Kidney epithelial cell (primary cell): ENCODE measurements at regions not wholly inside any gene's neighbourhood (a gene's known extent, or its start where the extent isn't known, plus 50 kb on each side); places are given as distances from the start of the nearest gene placed in this dataset.

ENCODE experiments used
- DNase-seq: peaks from one replicate; pipeline ENCODE4 v3.0.0-alpha.2; 2010; ENCODE audit warnings: low read depth
- H3K27me3 ChIP-seq: 2 replicates; pipeline ENCODE4 v1.6.0; 2011; ENCODE audit warnings: low read length; ENCODE audit not compliant: control insufficient read depth, insufficient read depth
- H3K36me3 ChIP-seq: 2 replicates; pipeline ENCODE4 v1.5.1; 2011; ENCODE audit warnings: low read length; ENCODE audit not compliant: control insufficient read depth, insufficient read depth
- H3K4me3 ChIP-seq: 2 replicates; pipeline ENCODE4 v1.5.1; 2011; ENCODE audit warnings: low read depth, mild to moderate bottlenecking, control low read depth, low read length
- TF ChIP-seq, protein P1 (sequence below): IDR thresholded peaks from 2 replicates; pipeline ENCODE4 v1.5.1; 2011; ENCODE audit warnings: mild to moderate bottlenecking, moderate library complexity, low read length, control low read depth, inconsistent platforms; ENCODE audit not compliant: insufficient read depth, poor library complexity, severe bottlenecking

- H3K36me3 ChIP-seq = no peaks in the 10 kb centered on the region
- no peak for DNase-seq
- no peak overlapping the region for H3K4me3 ChIP-seq
- no peaks in the 10 kb centered on the region for H3K27me3 ChIP-seq
- TF ChIP-seq, protein P1, sequence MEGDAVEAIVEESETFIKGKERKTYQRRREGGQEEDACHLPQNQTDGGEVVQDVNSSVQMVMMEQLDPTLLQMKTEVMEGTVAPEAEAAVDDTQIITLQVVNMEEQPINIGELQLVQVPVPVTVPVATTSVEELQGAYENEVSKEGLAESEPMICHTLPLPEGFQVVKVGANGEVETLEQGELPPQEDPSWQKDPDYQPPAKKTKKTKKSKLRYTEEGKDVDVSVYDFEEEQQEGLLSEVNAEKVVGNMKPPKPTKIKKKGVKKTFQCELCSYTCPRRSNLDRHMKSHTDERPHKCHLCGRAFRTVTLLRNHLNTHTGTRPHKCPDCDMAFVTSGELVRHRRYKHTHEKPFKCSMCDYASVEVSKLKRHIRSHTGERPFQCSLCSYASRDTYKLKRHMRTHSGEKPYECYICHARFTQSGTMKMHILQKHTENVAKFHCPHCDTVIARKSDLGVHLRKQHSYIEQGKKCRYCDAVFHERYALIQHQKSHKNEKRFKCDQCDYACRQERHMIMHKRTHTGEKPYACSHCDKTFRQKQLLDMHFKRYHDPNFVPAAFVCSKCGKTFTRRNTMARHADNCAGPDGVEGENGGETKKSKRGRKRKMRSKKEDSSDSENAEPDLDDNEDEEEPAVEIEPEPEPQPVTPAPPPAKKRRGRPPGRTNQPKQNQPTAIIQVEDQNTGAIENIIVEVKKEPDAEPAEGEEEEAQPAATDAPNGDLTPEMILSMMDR = no peak
Measured at GRCh38 chr7:10268034-10268433, 705.6 kb upstream of the PHF14 start.

- H3K4me3 ChIP-seq = no peak overlapping the region
- no peak for DNase-seq
- TF ChIP-seq, protein P1 = no peak
- no peaks in the 10 kb centered on the region for H3K27me3 ChIP-seq
- no peaks in the 10 kb centered on the region for H3K36me3 ChIP-seq
Measured at GRCh38 chr7:10282909-10283308, 690.8 kb upstream of the PHF14 start.

DNA sequence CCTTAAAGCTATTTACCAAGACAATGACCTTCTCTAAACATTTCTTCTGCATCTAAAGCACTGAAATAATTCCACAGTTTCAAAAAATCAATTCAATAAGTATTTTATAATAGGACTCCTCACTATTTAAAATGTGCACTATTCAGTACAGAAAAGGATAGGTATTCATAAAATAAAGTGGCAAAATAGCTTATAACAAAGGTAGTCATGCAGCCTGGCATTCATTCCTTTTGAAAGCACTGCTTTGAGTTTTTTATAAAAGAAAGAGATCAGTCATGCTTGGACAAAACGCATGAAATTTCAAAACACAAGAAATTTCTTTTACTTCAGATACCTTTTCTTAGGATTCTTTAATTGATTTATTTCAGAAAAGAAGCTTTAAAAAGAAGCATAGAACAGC lies 689.7 kb upstream of the PHF14 start:
- TF ChIP-seq, protein P1 = no peak

DNA sequence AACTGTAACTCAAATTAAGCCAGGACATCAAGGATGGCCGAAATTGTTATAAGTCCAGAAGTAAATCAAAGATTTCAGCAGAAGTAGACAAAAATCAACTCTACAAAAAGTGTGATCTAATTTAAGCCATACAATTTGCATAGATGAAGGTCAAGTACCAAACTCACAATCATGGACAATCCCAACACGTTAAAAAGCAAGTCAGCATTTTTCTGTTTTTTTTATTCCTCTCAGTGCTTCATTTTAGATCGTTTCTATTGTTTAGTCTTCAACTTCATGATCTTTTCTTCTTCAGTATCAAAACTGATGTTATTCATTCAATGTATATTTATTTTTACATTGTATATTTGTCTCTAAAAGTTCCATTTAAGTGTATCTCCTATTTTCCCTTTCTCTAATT lies 674.3 kb upstream of the PHF14 start:
- no peaks in the 10 kb centered on the region for H3K27me3 ChIP-seq
- TF ChIP-seq, protein P1 = no peak
- no peak for DNase-seq

More for the DNA sequence above, 689.7 kb upstream of the PHF14 start:
- Histone ChIP-seq H3K27me3 (no peaks in the 10 kb centered on the region), H3K4me3 (no peak overlapping the region), H3K36me3 (no peaks in the 10 kb centered on the region)
- no peak for DNase-seq

DNA sequence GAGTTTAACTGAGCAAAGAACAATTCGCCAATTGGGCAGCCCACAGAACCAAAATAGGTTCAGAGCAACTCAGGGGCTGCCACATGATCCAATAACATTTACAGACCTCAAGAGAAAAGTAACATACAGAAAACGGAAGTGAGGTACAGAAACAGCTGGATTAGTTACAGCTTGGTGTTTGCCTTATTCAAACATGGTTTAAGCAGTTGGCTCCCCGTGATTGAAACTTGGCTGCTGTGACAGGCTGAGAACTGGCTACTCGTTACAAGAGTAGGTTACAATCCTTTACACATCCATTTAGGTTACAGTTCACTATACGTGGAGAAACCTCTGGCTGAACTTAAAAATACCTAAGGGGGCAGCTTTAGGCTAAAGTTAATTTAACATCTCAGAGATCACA lies 673.1 kb upstream of the PHF14 start:
- TF ChIP-seq, protein P1 = no peak
- H3K27me3 ChIP-seq = no peaks in the 10 kb centered on the region
- no peak for DNase-seq
- H3K4me3 ChIP-seq = no peak overlapping the region
- no peaks in the 10 kb centered on the region for H3K36me3 ChIP-seq

More for the DNA sequence above, 674.3 kb upstream of the PHF14 start:
- H3K36me3 ChIP-seq = no peaks in the 10 kb centered on the region
- H3K4me3 ChIP-seq = no peak overlapping the region

DNA sequence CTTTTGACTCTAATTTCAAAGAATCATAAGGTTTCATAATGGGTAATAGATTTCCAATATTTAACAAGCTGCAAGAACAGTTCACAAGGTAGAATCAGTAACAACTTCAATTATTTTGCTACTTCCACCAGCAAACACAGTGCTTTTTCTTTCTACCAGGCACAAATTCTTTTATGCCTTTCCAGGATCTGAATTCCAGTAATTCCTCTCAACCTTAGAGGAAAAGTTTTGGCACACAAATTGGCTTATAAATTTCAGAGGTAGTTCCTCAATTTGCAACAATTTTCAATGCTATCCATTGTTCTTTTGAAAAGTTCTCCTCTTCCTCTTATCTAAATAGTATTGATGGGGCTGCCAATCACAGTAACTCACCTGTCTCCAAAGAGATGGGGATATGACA lies 665.4 kb upstream of the PHF14 start:
- TF ChIP-seq, protein P1 = no peak
- Histone ChIP-seq H3K27me3 (no peaks in the 10 kb centered on the region), H3K36me3 (no peaks in the 10 kb centered on the region), H3K4me3 (no peak overlapping the region)
- no peak for DNase-seq
